ENCODE measurements at regions not wholly inside any gene's neighbourhood (a gene's known extent, or its start where the extent isn't known, plus 50 kb on each side); places are given as distances from the start of the nearest gene placed in this dataset.

- DNase-seq (ENCODE audit: low read depth) = no peak
- no peak overlapping the region for H3K4me3 ChIP-seq (replicated peaks; ENCODE audit: low read depth, low read length)
- TF ChIP-seq CTCF (IDR thresholded peaks at IDR 0.05; ENCODE audit: low read length, missing control alignments) = no peak
Measured at GRCh38 chr11:81092522-81092921, 1641.1 kb downstream of the FAM181B start.

- H3K4me3 ChIP-seq (replicated peaks; ENCODE audit: low read depth, low read length) = no peak overlapping the region
- no peak for TF ChIP-seq CTCF (IDR thresholded peaks at IDR 0.05; ENCODE audit: low read length, missing control alignments)
- DNase-seq (ENCODE audit: low read depth) = no peak
Measured at GRCh38 chr11:81089242-81089641, 1644.4 kb downstream of the FAM181B start.

GRCh38 chr11:81080476-81080875 is 1639.6 kb upstream of the TENM4 start:
- no peak overlapping the region for H3K4me3 ChIP-seq (replicated peaks; ENCODE audit: low read depth, low read length)
- no peak for DNase-seq (ENCODE audit: low read depth)
- TF ChIP-seq CTCF (IDR thresholded peaks at IDR 0.05; ENCODE audit: low read length, missing control alignments) = no peak

GRCh38 chr11:81072273-81072672 is 1631.4 kb upstream of the TENM4 start:
- DNase-seq (ENCODE audit: low read depth) = no peak
- no peak for TF ChIP-seq CTCF (IDR thresholded peaks at IDR 0.05; ENCODE audit: low read length, missing control alignments)
- no peak overlapping the region for H3K4me3 ChIP-seq (replicated peaks; ENCODE audit: low read depth, low read length)

- no peak for DNase-seq (ENCODE audit: low read depth)
- no peak for TF ChIP-seq CTCF (IDR thresholded peaks at IDR 0.05; ENCODE audit: low read length, missing control alignments)
- no peak overlapping the region for H3K4me3 ChIP-seq (replicated peaks; ENCODE audit: low read depth, low read length)
Measured at GRCh38 chr11:81071606-81072005, 1630.8 kb upstream of the TENM4 start.

- no peak for TF ChIP-seq CTCF (IDR thresholded peaks at IDR 0.05; ENCODE audit: low read length, missing control alignments)
- DNase-seq (ENCODE audit: low read depth) = no peak
- no peak overlapping the region for H3K4me3 ChIP-seq (replicated peaks; ENCODE audit: low read depth, low read length)
Measured at GRCh38 chr11:81070948-81071347, 1630.1 kb upstream of the TENM4 start.

- no peak for TF ChIP-seq CTCF (IDR thresholded peaks at IDR 0.05; ENCODE audit: low read length, missing control alignments)
- H3K4me3 ChIP-seq (replicated peaks; ENCODE audit: low read depth, low read length) = no peak overlapping the region
- no peak for DNase-seq (ENCODE audit: low read depth)
Measured at GRCh38 chr11:81059356-81059755, 1618.5 kb upstream of the TENM4 start.
